HFF-Myc (cell line): ENCODE measurements at regions not wholly inside any gene's neighbourhood (a gene's known extent, or its start where the extent isn't known, plus 50 kb on each side); places are given as distances from the start of the nearest gene placed in this dataset.

Source experiments
- DNase-seq: peaks from one replicate; pipeline ENCODE4 v3.0.0-alpha.2; 2011; ENCODE audit warnings: low read depth; ENCODE audit errors: extremely low read depth
- H3K4me3 ChIP-seq: replicated peaks from 2 replicates; pipeline ENCODE4 v1.5.1; 2011; ENCODE audit warnings: low read depth, mild to moderate bottlenecking, control low read depth, low read length
- CTCF ChIP-seq: IDR thresholded peaks from 2 replicates; pipeline ENCODE4 v1.5.1; 2012; ENCODE audit warnings: mild to moderate bottlenecking, low read depth, low read length, control low read depth; ENCODE audit errors: missing control alignments

GRCh38 chr15:35307676-35308075 is 222.6 kb upstream of the NANOGP8 start:
- no peak for TF ChIP-seq CTCF
- DNase-seq: no peak
- no peak overlapping the region for H3K4me3 ChIP-seq

- no peak for DNase-seq
- TF ChIP-seq CTCF: no peak
- H3K4me3 ChIP-seq: no peak overlapping the region
Observed at GRCh38 chr15:35307026-35307425, 221.9 kb upstream of the NANOGP8 start.

GRCh38 chr15:35306361-35306981 is 221.4 kb upstream of the NANOGP8 start:
- no peak for DNase-seq
- no peak overlapping the region for H3K4me3 ChIP-seq
- TF ChIP-seq CTCF: no peak

- no peak for DNase-seq
- TF ChIP-seq CTCF: no peak
- no peak overlapping the region for H3K4me3 ChIP-seq
Observed at GRCh38 chr15:35305946-35306345, 220.9 kb upstream of the NANOGP8 start.

GRCh38 chr15:35305031-35305550 is 220.0 kb upstream of the NANOGP8 start:
- TF ChIP-seq CTCF: no peak
- no peak for DNase-seq
- H3K4me3 ChIP-seq: no peak overlapping the region

GRCh38 chr15:35304389-35304788 is 219.3 kb upstream of the NANOGP8 start:
- no peak for DNase-seq
- no peak for TF ChIP-seq CTCF
- no peak overlapping the region for H3K4me3 ChIP-seq

- no peak for TF ChIP-seq CTCF
- DNase-seq: no peak
- no peak overlapping the region for H3K4me3 ChIP-seq
Observed at GRCh38 chr15:35302334-35302733, 217.2 kb upstream of the NANOGP8 start.
